Stomach (tissue), 4 donors: ENCODE measurements at regions not wholly inside any gene's neighbourhood (a gene's known extent, or its start where the extent isn't known, plus 50 kb on each side); places are given as distances from the start of the nearest gene placed in this dataset.

Experiments used
- CTCF ChIP-seq, 7 experiments: fragments of 450-650 bp in 4 of 7; fragments of 200-600 bp in 3 of 7; sonication (generic) in 3 of 7; IDR thresholded peaks; one replicate each; pipeline ENCODE4 v1.5.1; 2016 to 2019; ENCODE audit warnings: antibody characterized with exemption in 7 of 7, control low read depth in 2 of 7, mild to moderate bottlenecking in 1 of 7
- EP300 ChIP-seq: sonication (generic); formaldehyde crosslinking; IDR thresholded peaks from one replicate; pipeline ENCODE4 v1.6.1; 2017; ENCODE audit warnings: antibody characterized with exemption
- POLR2A ChIP-seq, 4 donors: fragments of 450-650 bp; IDR thresholded peaks; one replicate each; pipeline ENCODE4 v1.6.1; 2016; ENCODE audit warnings: antibody characterized with exemption in 4 of 4, control low read depth in 2 of 4, mild to moderate bottlenecking in 1 of 4, moderate library complexity in 1 of 4

- TF ChIP-seq CTCF (IDR thresholded peaks at IDR 0.05) (no peak), POLR2A (IDR thresholded peaks at IDR 0.05) (no peak), EP300 (no peak)
Measured at GRCh38 chrX:38985945-38986344, 184.7 kb downstream of the MID1IP1 start.
